ENCODE measurements at regions not wholly inside any gene's neighbourhood (a gene's known extent, or its start where the extent isn't known, plus 50 kb on each side); places are given as distances from the start of the nearest gene placed in this dataset.
"Not testable (repeated sequence)": the region's sequence is repeated elsewhere in the genome, so short reads cannot be mapped to it uniquely, and the experiment has no call there.

GRCh38 chr2:153420394-153420793, 58.2 kb downstream of the RPRM start:
- no peak for DNase-seq (ENCODE audit: low read depth in 2 of 2)

- DNase-seq (ENCODE audit: low read depth in 2 of 2): no peak
These were observed 61.5 kb downstream of the RPRM start for GRCh38 chr2:153417077-153417476.

- DNase-seq (ENCODE audit: low read depth in 2 of 2): no peak
These were observed 62.5 kb downstream of the RPRM start for GRCh38 chr2:153416071-153416470.

GRCh38 chr2:153408710-153409385, 69.7 kb downstream of the RPRM start:
- no peak for DNase-seq (ENCODE audit: low read depth in 2 of 2)

GRCh38 chr2:153405196-153405595, 73.4 kb downstream of the RPRM start:
- no peak for DNase-seq (ENCODE audit: low read depth in 2 of 2)

GRCh38 chr2:153404792-153405191, 73.8 kb downstream of the RPRM start:
- no peak for DNase-seq (ENCODE audit: low read depth in 2 of 2)

- DNase-seq (ENCODE audit: low read depth in 2 of 2): no peak
These were observed 74.6 kb downstream of the RPRM start for GRCh38 chr2:153403940-153404339.

- not testable (repeated sequence) for DNase-seq (ENCODE audit: low read depth in 2 of 2)
These were observed 75.2 kb downstream of the RPRM start for GRCh38 chr2:153403352-153403751.

GRCh38 chr2:153394686-153395085, 83.9 kb downstream of the RPRM start:
- no peak for DNase-seq (ENCODE audit: low read depth in 2 of 2)

GRCh38 chr2:153394247-153394646, 84.3 kb downstream of the RPRM start:
- DNase-seq (ENCODE audit: low read depth in 2 of 2): no peak

GRCh38 chr2:153393518-153393917, 85.0 kb downstream of the RPRM start:
- no peak for DNase-seq (ENCODE audit: low read depth in 2 of 2)

GRCh38 chr2:153391131-153391530, 87.4 kb downstream of the RPRM start:
- no peak for DNase-seq (ENCODE audit: low read depth in 2 of 2)

GRCh38 chr2:153388246-153388645, 90.3 kb downstream of the RPRM start:
- no peak for DNase-seq (ENCODE audit: low read depth in 2 of 2)

- DNase-seq (ENCODE audit: low read depth in 2 of 2): no peak
These were observed 91.4 kb downstream of the RPRM start for GRCh38 chr2:153387203-153387602.

GRCh38 chr2:153386481-153386897, 92.1 kb downstream of the RPRM start:
- DNase-seq (ENCODE audit: low read depth in 2 of 2): no peak

- no peak for DNase-seq (ENCODE audit: low read depth in 2 of 2)
These were observed 104.9 kb downstream of the RPRM start for GRCh38 chr2:153373510-153374279.

GRCh38 chr2:153360239-153360638, 118.3 kb downstream of the RPRM start:
- no peak for DNase-seq (ENCODE audit: low read depth in 2 of 2)

- DNase-seq (ENCODE audit: low read depth in 2 of 2): no peak
These were observed 124.2 kb downstream of the RPRM start for GRCh38 chr2:153354377-153354776.

- no peak for DNase-seq (ENCODE audit: low read depth in 2 of 2)
These were observed 129.0 kb downstream of the RPRM start for GRCh38 chr2:153349603-153350002.

- DNase-seq (ENCODE audit: low read depth in 2 of 2): no peak
These were observed 130.6 kb downstream of the RPRM start for GRCh38 chr2:153347818-153348495.

- no peak for DNase-seq (ENCODE audit: low read depth in 2 of 2)
These were observed 157.7 kb downstream of the RPRM start for GRCh38 chr2:153320879-153321278.

- no peak for DNase-seq (ENCODE audit: low read depth in 2 of 2)
These were observed 167.1 kb downstream of the RPRM start for GRCh38 chr2:153311432-153311831.

- no peak for DNase-seq (ENCODE audit: low read depth in 2 of 2)
These were observed 170.1 kb downstream of the RPRM start for GRCh38 chr2:153308466-153308865.

All from lung microvascular endothelial cell (primary cell).